HG03196 (cell line): ENCODE measurements at regions not wholly inside any gene's neighbourhood (a gene's known extent, or its start where the extent isn't known, plus 50 kb on each side); places are given as distances from the start of the nearest gene placed in this dataset.
"Not testable (repeated sequence)": the region's sequence is repeated elsewhere in the genome, so short reads cannot be mapped to it uniquely, and the experiment has no call there.

Experiments used
- ATAC-seq: cut with Tn5 transposase; IDR thresholded peaks from one replicate; pipeline ENCODE4 v1.9.1; 2021; ENCODE audit not compliant: unreplicated experiment

DNA sequence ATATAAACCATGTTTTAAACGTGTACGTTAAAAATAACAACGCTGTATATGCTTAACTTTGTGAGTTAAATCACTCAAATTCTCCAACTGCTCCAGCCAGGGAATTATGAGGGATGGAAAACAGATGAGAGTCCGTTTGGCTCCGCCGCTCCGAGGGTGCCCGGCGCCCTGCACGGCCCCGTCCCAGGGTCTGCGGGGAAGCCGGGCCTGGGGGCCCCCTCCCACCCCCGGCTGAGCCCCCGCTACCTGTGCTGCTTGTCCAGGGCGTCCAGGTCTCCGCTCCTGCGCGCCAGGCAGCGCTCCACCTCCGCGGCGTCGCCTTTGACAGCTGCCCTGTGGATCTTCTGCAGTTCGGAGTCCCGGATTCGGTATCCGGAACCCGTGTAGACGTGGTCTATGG lies 415.5 kb downstream of the FOXD4L4 start:
- ATAC-seq = not testable (repeated sequence)

DNA sequence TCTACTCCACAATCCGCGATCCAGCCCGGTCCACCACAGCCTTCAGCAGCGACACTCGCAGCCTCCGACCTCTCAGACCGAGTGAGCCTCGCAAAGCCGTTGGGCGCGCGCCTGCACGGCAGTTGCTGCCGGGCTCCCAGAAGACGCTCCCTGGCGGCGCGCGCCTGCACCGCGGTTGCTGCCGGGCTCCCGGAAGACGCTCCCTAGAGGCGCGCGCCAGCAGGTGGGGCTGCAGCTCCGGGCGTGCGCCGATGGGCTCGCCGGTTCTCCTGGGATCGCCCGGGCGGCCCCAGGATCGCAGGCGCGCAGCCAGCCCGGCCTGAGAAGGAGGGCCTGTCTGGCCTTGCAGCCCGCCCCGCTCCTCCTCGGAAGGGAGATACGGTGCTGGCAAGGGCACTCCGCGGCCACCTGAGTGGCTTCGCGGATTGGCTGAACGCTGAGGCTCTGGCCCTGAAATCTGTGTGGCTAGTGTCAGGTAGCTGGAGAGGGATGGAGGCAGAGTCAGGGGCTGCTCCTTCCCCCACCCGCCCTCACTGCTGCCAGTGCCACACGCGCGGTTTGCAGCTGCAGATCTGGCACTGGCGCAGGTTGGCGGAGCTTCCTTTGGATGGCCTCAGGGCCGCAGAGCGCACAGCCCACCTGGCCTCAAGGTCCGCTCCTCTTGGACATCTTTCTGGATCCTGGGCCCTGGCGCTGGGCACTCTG lies 416.2 kb downstream of the FOXD4L4 start:
- ATAC-seq = peak; percentile 98

DNA sequence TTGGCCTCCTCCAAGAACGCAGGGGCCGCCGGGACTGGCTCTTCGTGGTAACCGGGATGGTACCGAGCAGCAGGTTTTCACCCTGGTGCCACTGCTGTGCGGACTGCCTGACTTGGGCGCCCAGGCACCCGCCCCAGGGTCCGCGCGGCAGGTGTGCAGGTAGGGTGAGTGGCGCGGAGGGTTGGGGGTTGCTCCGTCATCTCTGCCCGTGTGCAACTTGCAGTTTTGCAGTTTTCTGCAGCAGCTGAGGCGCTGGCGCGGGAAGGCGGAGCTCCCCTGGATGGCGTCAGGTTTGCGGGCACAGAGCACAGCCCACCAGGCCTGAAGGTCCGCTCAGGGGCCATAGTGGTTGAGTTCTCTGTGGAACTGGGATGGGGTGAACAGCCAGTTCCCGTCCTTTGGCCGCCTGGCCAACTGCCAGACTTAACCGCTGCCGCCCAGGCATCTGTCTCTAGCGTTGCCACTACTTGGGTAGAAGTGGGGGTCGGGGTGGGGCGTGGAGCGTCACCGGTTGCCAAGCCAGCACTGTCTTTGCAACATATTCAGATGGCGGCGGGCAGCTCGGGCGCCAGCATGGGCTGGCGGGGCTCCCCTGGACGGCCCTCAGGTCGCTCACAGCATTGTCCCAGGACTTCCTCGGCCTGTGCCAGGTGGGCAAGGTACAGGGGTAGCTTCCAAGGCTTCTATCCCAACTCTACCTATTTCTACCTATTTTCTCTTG lies 417.2 kb downstream of the FOXD4L4 start:
- ATAC-seq = not testable (repeated sequence)

GRCh38 chr9:66182316-66182715 lies 445.4 kb downstream of the FOXD4L4 start:
- not testable (repeated sequence) for ATAC-seq

- not testable (repeated sequence) for ATAC-seq
These were observed 446.7 kb downstream of the FOXD4L4 start for GRCh38 chr9:66183648-66184047.

- not testable (repeated sequence) for ATAC-seq
These were observed 460.3 kb downstream of the FOXD4L4 start for GRCh38 chr9:66197199-66197598.

- not testable (repeated sequence) for ATAC-seq
These were observed 461.5 kb downstream of the FOXD4L4 start for GRCh38 chr9:66198421-66198820.

DNA sequence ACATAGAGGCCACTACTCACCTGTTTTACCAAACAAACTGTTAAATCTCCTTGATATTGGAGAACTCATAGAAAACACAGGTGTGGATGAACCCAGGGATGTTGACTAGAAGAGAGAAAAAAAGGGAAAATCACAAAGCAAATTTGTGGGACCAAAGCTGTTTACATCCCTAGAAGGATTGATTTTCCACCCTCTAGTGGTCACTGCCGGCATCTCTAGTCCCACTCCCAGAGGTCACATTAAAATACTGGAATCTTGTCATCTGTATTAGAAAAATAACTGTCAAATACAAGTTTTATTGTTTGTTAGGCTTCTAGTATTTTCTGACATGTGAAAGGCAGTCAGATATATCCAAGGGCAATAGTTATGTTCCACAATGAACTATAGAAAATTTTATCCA lies 469.7 kb downstream of the FOXD4L4 start:
- ATAC-seq = not testable (repeated sequence)

- not testable (repeated sequence) for ATAC-seq
These were observed 471.0 kb downstream of the FOXD4L4 start for GRCh38 chr9:66207914-66208313.

DNA sequence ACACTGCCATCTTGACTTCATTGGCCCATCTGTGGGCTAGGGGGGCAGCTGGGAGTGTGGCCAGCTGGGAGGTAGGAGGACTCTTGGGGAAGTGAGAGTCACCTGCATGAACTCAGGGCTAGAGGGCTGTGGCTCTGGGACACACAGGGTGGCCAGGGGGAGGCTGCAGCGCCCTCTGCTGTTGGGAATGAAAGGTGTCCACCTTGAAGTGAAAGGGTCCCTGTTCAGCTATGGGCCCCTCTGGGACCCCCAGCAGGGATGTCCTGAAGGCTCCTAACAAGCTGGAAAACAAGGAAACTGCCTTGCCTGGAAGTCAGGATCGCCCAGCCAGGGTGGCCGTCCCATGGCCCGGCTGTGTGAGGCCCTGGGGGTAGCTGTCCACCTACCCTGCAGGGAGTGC lies 507.8 kb downstream of the FOXD4L4 start:
- not testable (repeated sequence) for ATAC-seq

GRCh38 chr9:66245481-66245880 lies 508.5 kb downstream of the FOXD4L4 start:
- not testable (repeated sequence) for ATAC-seq

DNA sequence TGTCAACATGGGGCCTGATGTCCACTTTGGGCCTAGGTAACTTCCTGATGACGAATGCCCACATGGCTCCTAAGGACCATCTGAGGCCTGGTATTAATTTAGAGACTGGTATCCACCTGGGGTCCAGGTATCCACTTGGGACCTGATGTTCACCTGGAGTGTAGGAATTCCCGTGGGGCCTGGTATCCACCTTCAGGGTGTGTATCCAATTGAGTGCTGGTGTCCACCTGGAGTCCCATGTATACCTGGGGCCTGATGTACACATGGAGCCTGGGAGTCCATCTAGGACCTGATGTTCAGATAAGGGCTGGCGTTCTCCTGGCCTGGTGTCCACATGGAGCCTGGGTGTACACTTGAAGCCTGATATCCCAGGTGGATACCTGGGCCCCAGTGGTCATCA lies 520.6 kb downstream of the FOXD4L4 start:
- ATAC-seq = not testable (repeated sequence)

- not testable (repeated sequence) for ATAC-seq
These were observed 524.6 kb downstream of the FOXD4L4 start for GRCh38 chr9:66261576-66261975.

DNA sequence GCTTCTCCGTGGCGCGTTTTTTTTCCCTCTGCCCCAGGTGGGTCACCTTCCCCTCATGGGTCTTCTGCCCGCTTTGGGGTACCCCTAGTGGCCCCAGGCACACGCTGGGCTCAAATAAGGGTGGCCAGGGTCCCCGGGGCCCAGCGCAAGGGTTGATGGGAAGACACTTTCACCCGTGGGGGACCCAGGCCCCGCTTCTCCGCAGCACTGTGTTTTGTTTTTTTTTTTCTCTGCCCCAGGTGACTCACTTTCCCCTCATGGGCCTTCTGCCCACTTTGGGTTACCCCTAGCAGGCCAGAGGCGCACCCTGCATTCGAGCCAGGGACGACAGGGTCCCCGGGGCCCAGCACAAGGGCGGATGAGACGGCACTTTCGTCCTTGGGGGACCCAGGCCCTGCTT lies 526.7 kb downstream of the FOXD4L4 start:
- not testable (repeated sequence) for ATAC-seq

- not testable (repeated sequence) for ATAC-seq
These were observed 527.8 kb downstream of the FOXD4L4 start for GRCh38 chr9:66264786-66265185.

DNA sequence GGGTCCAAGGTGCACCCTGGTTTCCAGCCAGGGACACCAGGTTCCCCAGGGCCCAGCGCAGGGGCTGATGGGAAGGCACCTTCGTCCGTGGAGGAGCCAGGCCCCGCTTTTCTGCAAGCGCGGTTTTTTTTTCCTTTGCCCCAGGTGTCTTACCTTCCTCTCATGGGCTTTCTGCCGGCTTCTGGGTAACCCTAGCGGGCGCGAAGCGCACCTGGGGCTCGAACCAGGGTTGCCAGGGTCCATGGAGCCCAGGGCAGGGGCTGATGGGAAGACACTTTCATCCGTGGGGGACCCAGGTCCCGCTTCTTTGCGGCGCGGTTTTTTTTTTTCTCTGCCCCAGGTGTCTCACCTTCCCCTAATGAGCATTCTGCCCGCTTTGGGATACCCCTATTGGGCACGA lies 529.3 kb downstream of the FOXD4L4 start:
- not testable (repeated sequence) for ATAC-seq

DNA sequence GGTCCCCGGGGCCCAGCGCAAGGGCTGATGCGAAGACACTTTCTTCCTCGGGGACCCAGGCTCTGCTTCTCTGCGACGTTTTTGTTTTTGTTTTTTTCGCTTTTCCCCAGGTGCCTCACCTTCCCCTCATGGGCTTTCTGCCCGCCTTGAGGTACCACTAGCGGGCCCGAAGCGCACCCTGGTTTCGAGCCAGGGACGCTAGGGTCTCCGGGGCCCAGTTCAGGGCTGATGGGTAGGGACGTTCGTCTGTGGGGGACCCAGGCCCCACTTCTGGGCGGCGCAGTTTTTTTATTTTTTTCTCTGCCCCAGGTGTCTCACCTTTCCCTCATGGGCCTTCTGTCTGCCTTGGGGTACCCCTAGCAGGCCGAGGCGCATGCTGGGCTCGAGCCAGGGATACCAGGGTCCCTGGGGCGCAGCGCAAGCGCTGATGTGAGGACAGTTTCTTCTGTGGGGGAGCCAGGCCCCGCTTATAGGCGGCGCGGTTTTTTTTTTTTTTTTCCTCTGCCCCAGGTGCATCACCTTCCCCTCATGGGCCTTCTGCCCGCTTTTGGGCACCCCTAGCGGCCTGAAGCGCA lies 530.0 kb downstream of the FOXD4L4 start:
- ATAC-seq = not testable (repeated sequence)

DNA sequence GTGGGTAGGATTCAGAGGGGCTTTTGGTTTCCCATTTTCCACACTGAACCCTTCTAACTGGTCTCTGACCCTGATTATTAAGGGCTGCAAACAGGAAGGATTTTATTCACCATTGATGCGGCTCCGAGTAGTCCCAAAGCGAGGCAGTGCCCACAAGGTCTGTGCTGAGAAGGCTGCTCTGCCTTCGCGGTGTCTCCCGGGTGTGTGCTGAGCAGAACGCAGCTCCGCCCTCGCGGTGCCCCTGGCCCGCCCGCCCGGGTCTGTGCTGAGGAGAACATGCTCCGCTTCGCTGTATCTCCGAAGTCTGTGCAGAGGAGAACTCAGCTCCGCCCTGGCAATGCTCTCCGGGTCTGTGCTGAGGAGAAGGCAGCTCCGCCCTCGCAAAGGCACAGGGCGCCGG lies 530.7 kb downstream of the FOXD4L4 start:
- not testable (repeated sequence) for ATAC-seq

- ATAC-seq = not testable (repeated sequence)
These were observed 532.1 kb downstream of the FOXD4L4 start for GRCh38 chr9:66269024-66269423.

- ATAC-seq = not testable (repeated sequence)
These were observed 532.8 kb downstream of the FOXD4L4 start for GRCh38 chr9:66269783-66270182.

DNA sequence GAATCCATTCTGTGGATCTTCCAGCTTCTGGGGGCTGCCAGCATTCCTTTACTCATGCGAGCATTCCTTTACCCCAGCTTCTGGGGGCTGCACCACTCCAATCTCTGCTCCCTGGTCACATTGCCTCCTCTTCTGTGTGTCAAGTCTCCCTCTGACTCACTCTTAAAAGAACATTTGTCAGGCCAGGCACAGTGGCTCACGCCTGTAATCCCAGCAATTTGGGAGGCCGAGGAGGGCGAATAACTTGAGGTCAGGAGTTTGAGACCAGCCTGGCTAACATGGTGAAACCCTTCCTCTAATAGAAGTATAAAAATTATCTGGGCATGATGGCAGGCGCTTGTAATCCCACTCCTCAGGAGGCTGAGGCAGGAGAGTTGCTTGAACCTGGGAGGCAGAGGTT lies 541.9 kb downstream of the FOXD4L4 start:
- ATAC-seq = not testable (repeated sequence)
